ENCODE measurements at regions not wholly inside any gene's neighbourhood (a gene's known extent, or its start where the extent isn't known, plus 50 kb on each side); places are given as distances from the start of the nearest gene placed in this dataset.
A peak's percentile ranks its signal among the peaks of the same experiment; 100 is the strongest.

DNA sequence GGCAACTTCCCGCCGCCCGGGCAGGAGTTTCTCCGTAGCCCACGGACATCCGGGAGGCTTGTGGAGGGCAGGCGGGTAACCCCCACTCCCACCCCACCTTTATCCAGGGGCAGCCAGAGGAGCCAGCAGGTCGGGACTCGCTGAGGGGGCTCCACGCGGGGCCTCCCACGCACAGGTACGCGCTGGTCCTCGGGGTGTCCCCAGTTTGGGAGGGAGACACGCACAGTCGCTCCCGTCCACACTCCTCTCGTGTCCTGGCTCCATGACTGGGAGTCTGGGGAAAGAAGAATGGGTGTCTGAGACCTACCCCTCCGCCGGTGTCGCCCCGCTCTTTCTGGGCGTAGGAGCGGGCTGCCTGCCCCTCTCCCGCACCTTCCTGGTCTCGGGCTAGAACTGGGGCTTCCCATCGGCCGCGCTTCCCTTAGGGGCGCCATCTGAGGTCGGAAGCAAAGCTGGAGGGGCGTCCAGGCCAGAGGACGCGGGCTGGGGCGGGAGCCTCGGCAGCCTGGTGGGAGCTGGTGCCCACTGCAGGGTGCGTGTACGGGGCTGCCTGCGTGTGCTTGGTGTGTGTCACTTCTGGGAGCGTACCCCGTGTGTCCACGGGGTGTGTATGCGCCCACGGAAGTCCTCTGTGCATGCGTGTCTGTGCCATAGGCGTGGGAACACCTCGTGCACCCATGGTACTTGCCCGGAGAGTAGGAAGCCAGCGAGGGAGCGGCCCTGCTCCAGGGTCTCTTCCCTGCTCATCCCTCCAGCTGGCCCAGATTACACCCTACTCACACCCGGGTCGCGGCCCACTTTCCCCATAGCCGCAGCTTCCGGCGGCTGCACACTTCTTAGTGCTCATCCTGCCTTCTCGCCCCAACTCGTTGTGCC, 73.0 kb upstream of the LEP start:
- no peak for DNase-seq (ENCODE audit: low read depth in 2 of 2)

DNA sequence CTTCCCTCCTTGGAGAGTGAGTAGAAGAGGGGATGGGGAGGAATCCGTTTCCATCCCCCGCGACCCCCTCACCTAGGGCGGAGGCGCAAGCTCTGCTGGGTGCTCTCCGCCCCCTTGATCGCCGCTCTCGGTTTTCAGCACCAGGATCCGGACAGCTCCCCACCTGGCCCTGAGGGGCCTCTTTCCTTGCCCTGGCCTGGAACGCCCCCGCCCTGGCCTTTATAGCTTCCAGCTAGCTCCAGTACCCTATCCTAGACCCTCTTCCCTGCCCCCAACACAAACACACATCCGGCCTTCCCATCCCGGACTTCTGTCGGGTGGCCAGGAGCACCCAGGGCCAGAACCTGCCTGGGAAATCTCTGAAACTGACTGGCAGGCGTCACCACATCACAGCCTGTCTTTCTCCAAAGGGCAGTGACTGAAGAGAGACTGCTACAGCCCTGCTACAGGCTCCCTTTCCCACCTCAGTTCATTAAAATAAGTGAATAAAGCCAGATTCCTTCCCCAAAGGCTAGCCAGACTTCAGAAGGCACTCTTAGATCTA, 72.3 kb upstream of the LEP start:
- peak in 1 of 2 experiments; percentile 4 for DNase-seq (ENCODE audit: low read depth in 2 of 2)

DNA sequence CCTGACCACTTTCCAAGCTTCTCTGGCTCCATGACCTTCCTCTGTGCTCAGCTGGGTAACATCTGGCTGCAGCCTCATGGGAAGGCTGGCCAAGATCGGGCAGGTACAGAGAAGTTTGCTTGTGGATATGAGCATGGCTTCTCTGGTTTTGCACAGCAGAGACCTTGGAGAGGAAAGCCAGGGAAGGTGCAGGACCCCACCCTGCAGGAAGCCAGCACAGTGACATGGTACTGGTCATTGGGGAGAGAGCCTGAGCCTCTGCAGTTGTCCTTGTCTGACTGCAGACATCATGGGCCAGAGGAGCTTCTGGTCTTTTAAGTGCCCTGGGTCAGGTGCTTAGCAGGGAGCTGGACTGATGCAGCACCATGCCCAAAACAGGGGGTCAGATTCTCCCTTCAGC, 70.6 kb upstream of the LEP start:
- DNase-seq (ENCODE audit: low read depth in 2 of 2), result no peak

DNA sequence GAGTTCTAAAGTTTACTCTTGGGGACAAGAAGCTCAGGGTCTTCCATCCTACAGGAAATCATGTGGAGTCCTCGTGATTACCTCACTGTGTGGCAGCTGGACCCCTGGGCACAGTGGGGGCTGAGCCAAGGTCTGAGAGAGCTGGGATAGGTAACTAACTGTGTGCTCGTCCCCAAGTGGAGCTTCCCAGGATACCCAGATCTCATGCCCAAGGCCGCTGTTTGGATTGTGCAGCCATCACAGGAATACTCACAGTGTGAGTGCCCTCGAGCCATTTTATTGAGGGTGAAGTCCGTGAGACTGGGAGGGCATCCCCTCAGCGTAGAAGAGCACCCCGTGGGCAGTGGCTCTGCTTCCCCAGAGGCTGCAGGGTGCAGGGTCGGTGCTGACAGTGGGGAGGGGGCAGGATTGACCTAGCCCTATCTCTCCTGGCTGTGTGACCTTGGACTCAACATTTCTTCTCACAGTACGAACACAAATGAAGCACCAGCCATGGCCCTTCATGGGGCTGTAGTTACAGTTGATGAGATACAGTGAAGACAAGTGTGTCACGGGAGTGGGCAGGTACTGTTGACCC, 69.6 kb upstream of the LEP start:
- DNase-seq (ENCODE audit: low read depth in 2 of 2), result no peak

DNA sequence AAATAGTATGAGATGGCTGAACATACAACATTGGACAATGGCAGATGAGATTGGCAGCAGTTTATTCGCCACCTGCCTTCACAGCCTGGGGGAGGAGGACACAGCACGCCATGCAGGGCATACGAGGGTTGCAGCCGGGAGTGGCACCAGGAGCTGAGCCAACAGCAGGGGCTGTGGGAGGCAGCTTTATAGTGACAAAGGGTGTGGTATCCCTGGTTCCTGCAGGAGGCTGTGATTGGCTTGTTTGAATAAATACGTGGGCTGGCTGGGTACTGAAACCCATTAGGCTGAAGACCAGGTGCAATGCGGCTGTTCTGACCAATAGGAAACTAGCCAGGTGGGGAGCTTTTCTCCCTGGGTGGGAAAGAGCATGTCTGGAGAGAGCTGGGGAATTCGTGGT, 68.9 kb upstream of the LEP start:
- DNase-seq (ENCODE audit: low read depth in 2 of 2), result no peak

DNA sequence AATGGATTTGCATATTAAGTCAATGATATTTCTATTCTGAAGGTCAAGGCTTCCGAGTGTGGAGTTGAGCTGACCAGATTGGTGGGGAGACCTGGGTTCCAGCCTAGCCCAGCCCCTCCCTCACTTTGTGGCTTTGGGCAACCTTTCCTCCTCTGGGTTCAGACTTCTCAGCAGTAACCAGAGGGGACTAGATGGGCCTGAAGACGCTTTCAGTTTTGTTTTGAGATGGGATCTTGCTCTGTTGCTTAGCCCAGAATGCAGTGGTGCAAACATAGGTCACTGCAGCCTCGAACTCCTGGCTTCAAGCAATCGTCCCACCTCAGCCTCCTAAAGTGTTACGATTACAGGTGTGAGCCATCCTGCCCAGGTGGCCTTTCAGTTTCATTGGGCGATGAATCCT, 68.1 kb upstream of the LEP start:
- no peak for DNase-seq (ENCODE audit: low read depth in 2 of 2)

DNA sequence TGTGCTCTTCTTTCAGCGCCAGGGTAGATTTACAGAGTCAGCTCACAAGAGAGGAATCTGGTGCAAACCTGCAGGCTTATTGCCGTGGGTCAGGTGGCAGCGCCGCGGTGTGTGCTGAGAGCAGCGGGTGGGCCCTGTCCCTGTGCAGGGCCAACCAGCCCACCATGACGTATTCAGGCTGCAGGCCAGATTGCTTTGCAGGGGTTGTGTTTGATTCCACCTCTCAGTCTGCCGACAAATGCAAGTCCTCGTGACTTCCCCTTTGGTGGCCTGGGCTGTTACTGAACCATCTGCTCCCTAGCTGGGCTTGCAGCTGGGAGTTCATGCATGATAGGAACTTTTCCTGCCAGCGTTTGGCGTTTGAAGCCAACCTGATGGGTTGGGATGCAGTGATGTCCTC, 66.7 kb upstream of the LEP start:
- DNase-seq (ENCODE audit: low read depth in 2 of 2), result no peak

DNA sequence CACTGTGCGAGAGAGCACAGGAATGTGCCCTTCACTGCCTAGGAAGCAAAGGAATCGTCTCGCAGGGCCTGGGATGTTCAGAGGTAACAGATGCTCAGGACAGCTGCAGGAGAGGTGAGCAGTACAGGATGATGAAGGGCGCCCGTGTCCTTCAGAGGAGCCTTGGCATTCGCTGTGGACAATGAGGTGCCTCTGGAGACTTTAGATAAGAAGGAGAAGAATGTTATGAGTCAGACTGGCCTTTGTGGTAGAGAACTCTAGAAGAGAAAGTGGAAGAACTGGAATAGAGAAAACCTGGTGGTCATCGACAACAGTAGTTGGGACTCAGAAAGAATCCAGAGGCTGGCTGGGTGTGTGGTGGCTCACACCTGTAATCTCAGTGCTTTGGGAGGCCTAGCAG, 64.4 kb upstream of the LEP start:
- DNase-seq (ENCODE audit: low read depth in 2 of 2), result no peak

DNA sequence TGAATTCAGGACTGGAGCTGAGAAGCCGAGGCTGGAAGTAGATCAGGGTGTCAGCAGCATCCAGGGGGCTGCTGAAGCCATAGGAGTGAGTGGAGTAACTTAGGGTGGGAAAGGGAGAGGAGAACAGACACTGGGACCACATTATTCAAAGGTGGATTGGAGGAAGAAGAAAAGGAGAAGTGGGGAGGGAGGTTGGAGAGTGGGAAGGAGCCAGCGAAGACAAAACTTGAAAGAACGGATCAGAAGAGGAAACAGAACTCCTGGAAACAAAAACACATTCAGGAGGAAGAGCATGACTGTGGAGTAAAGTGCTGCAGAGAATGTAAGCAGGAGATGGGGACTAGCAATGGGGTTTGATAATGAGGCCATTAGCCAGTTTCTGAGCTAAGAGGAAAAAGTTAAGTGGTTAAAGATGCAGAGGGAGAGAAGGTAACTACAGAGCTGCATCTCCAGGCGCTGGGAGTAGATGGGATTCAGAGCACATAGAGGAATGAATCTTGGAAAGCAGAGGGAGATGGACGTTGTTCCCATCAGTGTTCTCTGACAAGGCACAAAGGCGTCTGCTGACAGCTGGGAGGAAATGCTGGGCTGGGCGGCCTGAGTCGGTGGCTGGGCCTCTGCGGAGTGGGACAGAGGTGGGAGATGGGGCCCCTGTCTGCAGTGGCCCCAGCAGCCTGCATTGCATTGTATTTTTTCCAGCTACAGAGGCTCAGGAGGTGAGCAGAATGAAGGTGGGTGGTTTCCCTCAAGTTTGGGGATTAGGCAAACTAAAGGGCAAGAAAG, 63.1 kb upstream of the LEP start:
- no peak for DNase-seq (ENCODE audit: low read depth in 2 of 2)

DNA sequence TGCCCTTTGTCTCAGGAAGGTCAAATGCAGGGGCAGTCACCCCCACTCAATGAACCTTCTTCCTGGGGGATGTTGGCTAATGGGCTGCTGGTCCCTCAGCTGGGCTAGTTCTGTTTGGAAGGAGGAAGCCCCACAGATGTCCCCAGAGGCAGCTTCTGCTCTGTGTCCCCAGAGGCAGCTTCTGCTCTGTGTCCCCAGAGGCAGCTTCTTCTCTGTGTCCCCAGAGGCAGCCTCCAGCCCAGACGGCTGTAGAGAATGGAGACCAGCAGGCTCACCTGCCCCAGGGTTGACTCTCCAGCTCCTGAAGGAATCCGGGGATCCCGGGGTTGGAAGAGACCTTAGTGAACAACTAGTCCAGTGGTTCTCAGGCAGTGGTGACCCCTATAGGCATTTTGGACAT, 62.5 kb upstream of the LEP start:
- DNase-seq (ENCODE audit: low read depth in 2 of 2), result no peak

DNA sequence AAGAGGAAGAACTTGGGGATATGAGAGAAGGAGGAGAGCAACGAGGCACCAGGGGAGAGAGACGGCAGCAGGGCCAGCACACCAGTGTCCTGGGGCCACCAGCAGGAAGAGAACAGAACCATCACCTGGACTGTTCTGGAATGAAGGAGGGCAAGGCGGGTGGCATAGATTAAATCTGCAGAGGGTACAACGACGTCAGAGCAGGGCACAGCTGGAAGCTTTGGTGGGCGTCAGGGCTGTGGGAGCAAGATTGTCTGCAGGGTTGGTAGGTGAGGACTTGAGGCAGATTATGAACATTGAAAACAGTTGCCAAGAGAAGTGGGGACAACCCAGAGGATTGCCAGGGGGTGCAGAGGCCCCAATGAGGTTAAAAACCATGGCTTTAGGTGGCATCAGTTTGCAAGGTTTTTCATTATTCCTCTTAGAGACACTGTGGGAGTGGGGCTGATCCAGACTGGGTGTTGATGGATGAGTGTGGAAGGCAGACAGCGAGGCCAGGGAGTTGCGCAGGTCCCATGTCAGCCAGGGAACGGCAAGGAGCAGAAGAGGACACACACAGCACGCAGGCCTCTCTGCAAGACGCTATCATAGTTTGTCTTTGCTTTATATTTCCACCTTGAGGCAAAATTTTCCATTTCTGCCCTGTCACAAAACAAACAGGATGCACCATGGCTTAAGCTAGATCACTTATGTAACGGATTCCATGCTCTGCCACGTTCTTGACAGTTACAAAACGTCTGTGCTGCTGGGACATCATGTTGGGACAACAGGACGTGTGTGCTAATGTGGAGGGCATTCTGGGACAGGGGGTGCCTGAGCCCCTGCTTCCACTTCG, 52.5 kb upstream of the LEP start:
- no peak for DNase-seq (ENCODE audit: low read depth in 2 of 2)

DNA sequence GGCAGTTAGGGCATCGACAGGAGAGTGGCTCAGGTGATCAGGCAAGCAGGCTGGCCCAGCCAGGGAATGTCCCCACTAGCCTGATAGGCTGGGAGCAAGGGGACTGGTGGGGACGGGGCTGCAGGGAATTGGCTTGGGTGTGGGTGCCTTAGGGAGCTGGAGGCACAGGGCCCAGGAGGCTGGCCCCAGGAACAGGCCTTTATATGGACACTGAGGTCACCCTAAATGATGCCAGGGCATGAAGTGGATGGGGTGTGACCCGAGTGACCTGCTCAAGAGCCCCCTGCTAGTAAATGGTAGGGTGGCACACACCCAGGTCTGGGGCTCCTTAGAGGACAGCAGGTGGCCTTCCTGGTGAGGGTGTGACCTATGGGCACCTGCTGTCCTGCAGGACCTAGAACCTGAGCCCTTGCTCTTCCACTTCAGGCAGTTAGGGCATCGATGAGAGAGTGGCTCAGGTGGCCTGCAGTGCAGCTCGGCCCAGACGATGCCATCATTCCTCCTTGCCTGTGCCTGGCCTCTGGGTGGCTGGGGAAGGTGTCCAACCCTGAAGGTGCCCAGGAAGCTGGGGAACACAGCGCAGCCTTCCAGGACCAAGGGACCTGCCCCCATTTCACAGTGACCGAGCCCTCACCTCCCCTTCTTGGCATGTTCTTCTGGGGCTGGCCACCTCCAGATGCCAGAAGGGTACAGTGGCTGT, 51.7 kb upstream of the LEP start:
- no peak for DNase-seq (ENCODE audit: low read depth in 2 of 2)

DNA sequence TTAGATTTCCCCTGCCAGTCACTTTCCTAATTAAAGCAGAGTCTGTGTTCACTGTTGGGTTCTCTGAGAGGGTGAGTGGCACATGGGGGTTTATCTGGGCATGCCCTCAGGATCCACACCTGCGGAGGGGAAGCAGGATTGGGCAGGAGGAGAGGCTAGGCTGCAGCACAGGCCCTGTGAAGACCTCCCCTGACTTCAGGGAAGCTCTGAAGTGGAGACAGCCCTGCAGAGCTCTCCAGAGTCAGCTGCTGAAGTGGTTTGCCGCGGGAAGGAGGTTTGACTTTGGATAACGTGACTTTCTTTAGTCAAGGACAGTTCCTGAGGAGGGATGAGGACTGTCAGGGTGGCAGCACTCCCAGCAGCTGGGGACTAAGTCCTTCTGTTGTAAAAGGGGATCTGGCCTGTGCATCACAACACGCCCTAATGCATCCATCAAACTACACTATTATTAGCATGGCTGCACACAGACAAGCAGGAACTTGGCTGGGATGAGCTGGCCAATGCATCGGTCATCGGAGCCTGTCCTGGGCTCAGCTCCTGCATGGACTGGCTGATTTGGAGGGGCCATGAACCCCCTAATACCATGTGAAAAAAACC, 50.9 kb upstream of the LEP start:
- no peak for DNase-seq (ENCODE audit: low read depth in 2 of 2)

DNA sequence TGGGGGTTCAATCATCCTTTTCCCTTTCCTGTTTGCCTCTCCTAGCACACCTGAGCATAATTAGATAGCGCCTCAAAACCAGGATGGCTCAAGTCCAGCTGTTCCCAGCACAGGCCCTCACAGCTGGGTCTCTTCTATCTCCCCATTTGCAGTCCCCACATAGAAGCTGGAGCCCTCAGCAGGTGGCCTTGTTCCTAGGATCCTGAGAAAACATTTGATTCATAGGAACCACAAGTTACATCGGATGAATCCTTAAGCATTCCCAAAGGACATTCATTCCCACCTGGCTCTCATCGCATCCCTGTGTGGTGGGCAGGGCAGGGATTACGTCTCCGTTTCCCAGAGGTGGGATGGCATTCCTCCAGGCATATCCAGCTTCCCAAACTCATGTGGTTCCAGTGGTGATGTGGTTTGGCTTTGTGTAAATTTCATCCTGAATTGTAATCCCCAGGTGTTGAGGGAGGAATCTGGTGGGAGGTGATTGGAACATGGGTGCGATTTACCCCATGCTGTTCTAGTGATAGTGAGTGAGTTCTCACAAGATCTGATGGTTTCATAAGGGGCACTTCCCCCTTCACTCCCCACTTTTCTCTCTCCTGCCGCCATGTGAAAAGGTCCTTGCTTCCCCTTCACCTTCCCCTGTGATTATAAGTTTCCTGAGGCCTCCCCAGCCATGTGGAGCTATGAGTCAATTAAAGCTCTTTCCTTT, 49.8 kb upstream of the LEP start:
- DNase-seq (ENCODE audit: low read depth in 2 of 2), result no peak
